Endothelial cell of umbilical vein (primary cell): ENCODE measurements at regions not wholly inside any gene's neighbourhood (a gene's known extent, or its start where the extent isn't known, plus 50 kb on each side); places are given as distances from the start of the nearest gene placed in this dataset. TPM values are rescaled to one million over a fixed set of nuclear protein-coding genes. Genes with fewer than 3 reads are reported as not detected.

Experiments used
- BruUV-seq: library from RNA; stranded (reverse); fragments of 400-500 nt; replicated peaks from 2 replicates; lab custom pipeline; 2021; lab: Mats Ljungman, UMichigan
- CTCF ChIA-PET: fragments of 300-600, 350-600 bp; sonication (Branson Sonifier 250); formaldehyde crosslinking; loops from one replicate; lab custom pipeline; 2021; ENCODE audit warnings: antibody characterized with exemption, inconsistent platforms; lab: Charles Lee
- POLR2A ChIA-PET: fragments of 300-600, 350-600 bp; sonication (Branson Sonifier 250); formaldehyde crosslinking; loops from one replicate; lab custom pipeline; 2021; ENCODE audit warnings: antibody characterized with exemption, inconsistent platforms; lab: Charles Lee
- DNase-seq: peaks from one replicate; pipeline ENCODE4 v3.0.0-alpha.2; 2011; ENCODE audit warnings: low read depth, low spot score
- FAIRE-seq: peaks from 2 replicates; lab custom pipeline; 2011; peaks lifted over from hg19 to GRCh38; lab: Jason Lieb, UNC
- H2AFZ ChIP-seq: 2 replicates; pipeline ENCODE4 v1.6.0; 2012; ENCODE audit warnings: low read depth, low read length, control low read depth, inconsistent platforms
- H3K27ac ChIP-seq: 2 replicates; pipeline ENCODE4 v1.5.1; 2011; ENCODE audit warnings: low read depth, mild to moderate bottlenecking, control low read depth, low read length, moderate library complexity; ENCODE audit not compliant: insufficient read depth
- H3K27me3 ChIP-seq, 2 experiments: 2 replicates each; pipeline versions ENCODE4 v1.6.0 to v1.6.1; 2011; ENCODE audit warnings: low read length in 2 of 2, mixed read lengths in 1 of 2; ENCODE audit not compliant: control insufficient read depth in 2 of 2, insufficient read depth in 2 of 2
- H3K36me3 ChIP-seq, 2 experiments: 2 replicates in 1 of 2; 3 replicates in 1 of 2; pipeline ENCODE4 v1.5.1; 2011; ENCODE audit warnings: low read length in 2 of 2, mild to moderate bottlenecking in 1 of 2, moderate library complexity in 1 of 2; ENCODE audit not compliant: control insufficient read depth in 2 of 2, insufficient read depth in 2 of 2; ENCODE audit errors: extremely low read depth in 1 of 2
- H3K4me1 ChIP-seq: 3 replicates; pipeline ENCODE4 v1.5.1; 2011; ENCODE audit warnings: mild to moderate bottlenecking, low read length; ENCODE audit not compliant: control insufficient read depth, insufficient read depth; ENCODE audit errors: extremely low read depth
- H3K4me2 ChIP-seq: 2 replicates; pipeline ENCODE4 v1.6.1; 2011; ENCODE audit warnings: low read length, control low read depth, mixed read lengths; ENCODE audit not compliant: insufficient read depth
- H3K4me3 ChIP-seq, 3 experiments: fragments of 200-600 bp in 1 of 3; sonication (generic), shearing (Covaris generic) in 1 of 3; replicated peaks in 1 of 3; 2 replicates each; pipeline ENCODE4 v1.5.1; 2011 to 2016; ENCODE audit warnings: control low read depth in 3 of 3, low read length in 3 of 3, mild to moderate bottlenecking in 2 of 3, inconsistent platforms in 1 of 3, low read depth in 1 of 3, moderate library complexity in 1 of 3; ENCODE audit not compliant: insufficient read depth in 1 of 3
- H3K79me2 ChIP-seq: 2 replicates; pipeline ENCODE4 v1.6.0; 2012; ENCODE audit warnings: low read length, inconsistent platforms; ENCODE audit not compliant: control insufficient read depth, insufficient read depth
- H3K9ac ChIP-seq: replicated peaks from 2 replicates; pipeline ENCODE3; 2011; ENCODE audit warnings: low read length, control low read depth; ENCODE audit not compliant: insufficient read depth; ENCODE audit errors: extremely low read depth
- H3K9me1 ChIP-seq: replicated peaks from 3 replicates; pipeline ENCODE4 v1.6.0; 2011; ENCODE audit warnings: mild to moderate bottlenecking, low read length; ENCODE audit not compliant: control insufficient read depth, insufficient read depth; ENCODE audit errors: extremely low read depth
- H3K9me3 ChIP-seq: replicated peaks from 2 replicates; pipeline ENCODE4 v1.5.1; 2012; ENCODE audit warnings: low read length, inconsistent platforms; ENCODE audit not compliant: control insufficient read depth, insufficient read depth
- H4K20me1 ChIP-seq: replicated peaks from 2 replicates; pipeline ENCODE3; 2011; ENCODE audit warnings: mild to moderate bottlenecking, low read length; ENCODE audit not compliant: control insufficient read depth, insufficient read depth; ENCODE audit errors: extremely low read depth
- EZH2 ChIP-seq: IDR thresholded peaks from 2 replicates; pipeline ENCODE4 v1.6.1; 2012; ENCODE audit warnings: borderline replicate concordance, low read depth, mild to moderate bottlenecking, moderate library complexity, low read length, inconsistent platforms; ENCODE audit not compliant: severe bottlenecking
- FOS ChIP-seq: IDR thresholded peaks from 2 replicates; pipeline ENCODE4 v1.6.1; 2011; ENCODE audit warnings: mild to moderate bottlenecking, low read length, moderate library complexity, borderline replicate concordance; ENCODE audit not compliant: insufficient read depth
- GATA2 ChIP-seq: IDR thresholded peaks from 2 replicates; pipeline ENCODE4 v1.7.0; 2011; ENCODE audit warnings: low read depth, mild to moderate bottlenecking, moderate library complexity, mixed read lengths, low read length; ENCODE audit not compliant: insufficient read length, insufficient read depth
- JUN ChIP-seq: IDR thresholded peaks from 2 replicates; pipeline ENCODE4 v1.6.1; 2011; ENCODE audit warnings: borderline replicate concordance, low read depth; ENCODE audit not compliant: insufficient read length, insufficient read depth
- MYC ChIP-seq: IDR thresholded peaks from one replicate; pipeline ENCODE4 v1.6.1; 2011; ENCODE audit warnings: mild to moderate bottlenecking, low read depth, low read length
- POLR2A ChIP-seq: IDR thresholded peaks from 2 replicates; pipeline ENCODE4 v1.6.1; 2012; ENCODE audit warnings: low read depth, mild to moderate bottlenecking, control low read depth, low read length
- POLR2AphosphoS5 ChIP-seq: IDR thresholded peaks from 2 replicates; pipeline ENCODE4 v1.6.1; 2012; ENCODE audit warnings: low read depth, mild to moderate bottlenecking, control low read depth, low read length, moderate library complexity; ENCODE audit not compliant: insufficient read depth
- dilution Hi-C: fragments of 300-500 bp; cut with MboI; formaldehyde crosslinking; loops from one replicate; pipeline ENCODE4 v1.15.0; 2019; ENCODE audit warnings: low sequenced_read_pairs; ENCODE audit not compliant: extremely low pct_ligation_motif_present
- intact Hi-C: fragments of 100-400 bp; cut with micrococcal nuclease; formaldehyde crosslinking; loops from one replicate; pipeline ENCODE4 v1.10.0; 2022
- microRNA-seq: library from miRNA; unstranded; fragments of <30 nt; microRNA quantifications from one replicate; pipeline ENCODE4 v1.2.0, GENCODE V29; 2021; ENCODE audit warnings: borderline number of aligned reads, borderline replicate concordance
- small RNA-seq: library from RNA; depleted of rRNA; stranded (forward); fragments of <200 nt; gene quantifications from one replicate; pipeline ENCODE3, GENCODE V24; 2012; ENCODE audit warnings: low replicate concordance, low read depth; ENCODE audit not compliant: insufficient read depth, insufficient read length
- TF ChIP-seq, protein P1 (sequence below): IDR thresholded peaks from 2 replicates; pipeline ENCODE4 v1.6.1; 2011; ENCODE audit not compliant: insufficient read depth, insufficient read length
- TF ChIP-seq, protein P2 (sequence below), 2 donors: IDR thresholded peaks; 1 replicate in 1 of 2; 2 replicates in 1 of 2; pipeline ENCODE4 v1.5.1; 2011; ENCODE audit warnings: low read length in 2 of 2, mild to moderate bottlenecking in 2 of 2, moderate library complexity in 2 of 2, control low read depth in 1 of 2, inconsistent platforms in 1 of 2, low read depth in 1 of 2; ENCODE audit not compliant: insufficient read depth in 1 of 2; ENCODE audit errors: extremely low read depth in 1 of 2

DNA sequence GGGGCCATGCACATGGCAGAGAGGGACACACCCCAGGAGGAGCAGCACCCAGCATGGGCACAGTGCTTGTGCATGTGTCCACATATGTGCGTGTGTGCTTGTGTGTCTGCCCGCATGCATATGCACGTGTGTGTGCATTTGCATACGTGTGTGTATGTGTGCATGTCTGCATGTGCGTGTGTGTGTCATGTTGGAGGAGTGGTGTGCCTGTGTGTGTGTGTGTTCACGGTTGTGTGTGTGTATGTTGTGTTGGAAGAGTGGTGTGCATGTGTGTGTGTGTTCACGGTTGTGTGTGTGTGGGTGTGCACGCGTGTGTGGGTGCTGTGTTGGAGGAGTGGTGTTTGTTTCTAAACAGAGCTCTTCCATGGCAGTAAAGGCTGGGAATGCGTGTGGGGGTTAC is 50.7 kb upstream of the SLCO4A1 start:
- H3K9me1 ChIP-seq = no peaks in the 10 kb centered on the region
- intact Hi-C loops = no loop called here
- no peak overlapping the region for H3K4me2 ChIP-seq
- H4K20me1 ChIP-seq = no peaks in the 10 kb centered on the region
- POLR2A ChIA-PET = no interaction called here
- no peak overlapping the region for H3K9ac ChIP-seq
- TF ChIP-seq EZH2 (no peak), JUN (no peak), MYC (no peak), POLR2AphosphoS5 (no peak), FOS (no peak), POLR2A (no peak), GATA2 (no peak)
- TF ChIP-seq, protein P1, sequence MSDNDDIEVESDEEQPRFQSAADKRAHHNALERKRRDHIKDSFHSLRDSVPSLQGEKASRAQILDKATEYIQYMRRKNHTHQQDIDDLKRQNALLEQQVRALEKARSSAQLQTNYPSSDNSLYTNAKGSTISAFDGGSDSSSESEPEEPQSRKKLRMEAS = no peak
- TF ChIP-seq, protein P2, sequence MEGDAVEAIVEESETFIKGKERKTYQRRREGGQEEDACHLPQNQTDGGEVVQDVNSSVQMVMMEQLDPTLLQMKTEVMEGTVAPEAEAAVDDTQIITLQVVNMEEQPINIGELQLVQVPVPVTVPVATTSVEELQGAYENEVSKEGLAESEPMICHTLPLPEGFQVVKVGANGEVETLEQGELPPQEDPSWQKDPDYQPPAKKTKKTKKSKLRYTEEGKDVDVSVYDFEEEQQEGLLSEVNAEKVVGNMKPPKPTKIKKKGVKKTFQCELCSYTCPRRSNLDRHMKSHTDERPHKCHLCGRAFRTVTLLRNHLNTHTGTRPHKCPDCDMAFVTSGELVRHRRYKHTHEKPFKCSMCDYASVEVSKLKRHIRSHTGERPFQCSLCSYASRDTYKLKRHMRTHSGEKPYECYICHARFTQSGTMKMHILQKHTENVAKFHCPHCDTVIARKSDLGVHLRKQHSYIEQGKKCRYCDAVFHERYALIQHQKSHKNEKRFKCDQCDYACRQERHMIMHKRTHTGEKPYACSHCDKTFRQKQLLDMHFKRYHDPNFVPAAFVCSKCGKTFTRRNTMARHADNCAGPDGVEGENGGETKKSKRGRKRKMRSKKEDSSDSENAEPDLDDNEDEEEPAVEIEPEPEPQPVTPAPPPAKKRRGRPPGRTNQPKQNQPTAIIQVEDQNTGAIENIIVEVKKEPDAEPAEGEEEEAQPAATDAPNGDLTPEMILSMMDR (IDR thresholded peaks at IDR 0.05; ENCODE audit: extremely low read depth in 1 of 2, insufficient read depth in 1 of 2, low read depth in 1 of 2, low read length in 2 of 2) = no peak
- no peaks in the 10 kb centered on the region for H3K9me3 ChIP-seq
- dilution Hi-C loops = no loop called here
- DNase-seq = no peak
- peaks cover 17% of the 10 kb centered on the region for H3K4me1 ChIP-seq
- CTCF ChIA-PET = no interaction called here
- no peak for FAIRE-seq
- no peak overlapping the region for H3K4me3 ChIP-seq
- no peak overlapping the region for H3K27ac ChIP-seq
- H3K27me3 ChIP-seq = no peaks in the 10 kb centered on the region
- no peaks in the 10 kb centered on the region for H3K36me3 ChIP-seq
- H3K79me2 ChIP-seq = no peaks in the 10 kb centered on the region
- no TSS peak for BruUV-seq
- no peak overlapping the region for H2AFZ ChIP-seq

Small RNA genes lying in the stretch of these regions (microRNA-seq; reads per million reads assigned to microRNA genes)
- gene MIR1-1 (8.8 reads per million, percentile 22 among the genes with 10 or more reads in this experiment), gene MIR133A2 (not detected)

Small RNA genes lying in the stretch of these regions (small RNA-seq; reads per million reads assigned to genes)
- not detected for gene MIR1-1
